Heart left ventricle (tissue), 13 donors: ENCODE measurements at regions not wholly inside any gene's neighbourhood (a gene's known extent, or its start where the extent isn't known, plus 50 kb on each side); places are given as distances from the start of the nearest gene placed in this dataset.

ENCODE experiments used
- CTCF ChIP-seq, 12 donors: fragments of 200-600 bp; sonication (generic) in 4 of 12; IDR thresholded peaks; one replicate each; pipeline versions ENCODE4 v1.5.0 to v1.8.0; 2018 to 2022; ENCODE audit warnings: antibody characterized with exemption in 12 of 12, mild to moderate bottlenecking in 5 of 12
- POLR2A ChIP-seq, 2 donors: fragments of 450-650 bp; IDR thresholded peaks; one replicate each; pipeline ENCODE4 v1.6.1; 2017; ENCODE audit warnings: antibody characterized with exemption in 2 of 2, mild to moderate bottlenecking in 2 of 2, moderate library complexity in 2 of 2
- donor health status: ischemic (EF 13 %, LVEDD 7.1; RV severe dilation, severe dysfunction).
- donor health status: DM: no; HTN: yes; CAD: no.
- donor health status: DM: no; HTN: no; CAD: no.
- donor health status: ischemic (EF 25% LVEDD 6.9; RV normal size, moderate dysfunction).
- donor health status: ischemic (EF 25% LVEDD 5.7; RV mildly dilated, moderate dysfunction).
- donor health status: ischemic (EF 35%, LVEDD 5.7; RV mildly dilated, moderate dysfunction).
- donor health status: nonischemic (EF 11% LVEDD 7.7; RV severe dilation, severe dysfunction).
- donor health status: DM: yes; HTN: yes; CAD: no.
- donor health status: PGD.
- donor health status: ischemic (EF 29% LVEDD 5.4; RV normal size, mild dysfunction).
- donor health status: nonischemic (EF 23%, LVEDD 6.1; RV moderate dilation, normal function).

GRCh38 chr2:176851889-176852483, 360.6 kb upstream of the HNRNPA3 start:
- no peak for TF ChIP-seq CTCF (IDR thresholded peaks at IDR 0.05)
- no peak for TF ChIP-seq POLR2A (IDR thresholded peaks at IDR 0.05)
